ENCODE measurements at regions not wholly inside any gene's neighbourhood (a gene's known extent, or its start where the extent isn't known, plus 50 kb on each side); places are given as distances from the start of the nearest gene placed in this dataset.

DNA sequence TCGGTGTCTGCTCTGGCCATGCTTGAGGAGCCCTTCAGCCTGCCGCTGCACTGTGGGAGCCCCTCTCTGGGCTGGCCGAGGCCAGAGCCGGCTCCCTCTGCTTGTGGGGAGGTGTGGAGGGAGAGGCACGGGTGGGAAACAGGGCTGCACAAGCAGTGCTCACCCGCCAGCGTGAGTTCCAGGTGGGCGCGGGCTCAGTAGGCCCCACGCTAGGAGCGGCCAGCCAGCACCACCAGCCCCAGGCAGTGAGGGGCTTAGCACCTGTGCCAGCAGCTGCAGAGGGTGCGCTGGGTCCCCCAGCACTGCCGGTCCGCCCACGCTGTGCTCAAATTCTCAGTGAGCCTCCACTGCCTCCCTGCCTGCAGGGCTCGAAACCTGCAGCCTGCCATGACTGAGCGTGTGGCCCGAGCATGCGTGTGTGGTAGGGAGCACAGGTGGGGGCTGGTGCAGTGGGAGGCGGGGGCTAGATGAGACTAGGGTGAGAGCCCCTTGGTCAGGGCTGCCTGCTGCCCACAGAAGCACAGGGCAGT is 223.0 kb downstream of the ZNF248 start:
- no peak overlapping the region for H3K4me3 ChIP-seq (ENCODE audit: low read length)
- no peaks in the 10 kb centered on the region for H3K27me3 ChIP-seq (ENCODE audit: control insufficient read depth, insufficient read depth, low read length)
- H3K4me2 ChIP-seq (ENCODE audit: low read length): no peak overlapping the region
- no peaks in the 10 kb centered on the region for H3K4me1 ChIP-seq (ENCODE audit: control insufficient read depth, insufficient read depth, low read length)
- H3K36me3 ChIP-seq (ENCODE audit: insufficient read depth, low read length): no peaks in the 10 kb centered on the region
- H3K9me3 ChIP-seq (replicated peaks; ENCODE audit: low read length): peaks cover 4% of the 10 kb centered on the region
- no peak overlapping the region for H3K9ac ChIP-seq (ENCODE audit: low read depth, low read length)

DNA sequence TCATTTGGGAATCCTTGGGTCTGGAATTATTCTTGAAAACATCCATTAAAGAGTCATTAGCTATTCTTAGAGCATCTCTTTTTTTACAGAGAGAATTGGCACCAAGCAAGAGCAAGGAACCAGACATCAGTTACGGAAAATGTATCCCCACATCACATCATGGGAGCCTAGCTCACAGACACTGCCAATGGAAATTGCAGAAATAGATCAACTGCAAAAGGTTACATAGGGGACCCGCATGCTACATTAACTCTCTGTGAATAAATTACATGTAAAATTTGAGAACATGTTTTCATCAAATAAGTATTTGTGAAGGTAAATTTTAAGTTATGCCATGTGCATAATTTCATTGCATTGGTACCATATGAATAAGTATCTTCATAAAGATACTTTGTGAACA is 224.8 kb downstream of the ZNF248 start:
- H3K4me3 ChIP-seq (ENCODE audit: low read length): no peak overlapping the region
- H3K36me3 ChIP-seq (ENCODE audit: insufficient read depth, low read length): no peaks in the 10 kb centered on the region
- H3K4me2 ChIP-seq (ENCODE audit: low read length): no peak overlapping the region
- no peaks in the 10 kb centered on the region for H3K27me3 ChIP-seq (ENCODE audit: control insufficient read depth, insufficient read depth, low read length)
- H3K4me1 ChIP-seq (ENCODE audit: control insufficient read depth, insufficient read depth, low read length): no peaks in the 10 kb centered on the region
- no peaks in the 10 kb centered on the region for H3K9me3 ChIP-seq (replicated peaks; ENCODE audit: low read length)
- H3K9ac ChIP-seq (ENCODE audit: low read depth, low read length): no peak overlapping the region

DNA sequence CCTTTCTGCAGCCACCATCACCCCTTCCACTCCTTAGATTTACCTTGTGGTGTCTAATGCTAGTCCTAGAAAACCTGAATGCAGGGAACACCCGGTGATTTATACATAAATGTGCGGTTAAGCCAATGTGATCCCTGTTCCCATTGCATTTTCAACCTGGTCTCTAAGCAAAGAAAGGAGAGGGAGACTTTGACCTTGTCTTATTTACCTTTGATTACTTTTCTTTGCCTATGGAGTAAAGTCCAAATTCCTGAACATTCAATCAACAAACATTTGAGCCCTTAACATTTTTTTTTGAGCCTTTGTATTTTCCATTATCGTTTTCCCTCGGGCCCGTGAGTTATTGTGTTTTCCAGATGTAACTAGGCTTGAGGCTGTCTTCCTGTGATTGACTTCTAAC is 233.9 kb downstream of the ZNF248 start:
- no peak overlapping the region for H3K4me3 ChIP-seq (ENCODE audit: low read length)
- no peaks in the 10 kb centered on the region for H3K9me3 ChIP-seq (replicated peaks; ENCODE audit: low read length)
- no peaks in the 10 kb centered on the region for H3K4me1 ChIP-seq (ENCODE audit: control insufficient read depth, insufficient read depth, low read length)
- H3K36me3 ChIP-seq (ENCODE audit: insufficient read depth, low read length): no peaks in the 10 kb centered on the region
- H3K27me3 ChIP-seq (ENCODE audit: control insufficient read depth, insufficient read depth, low read length): no peaks in the 10 kb centered on the region
- H3K9ac ChIP-seq (ENCODE audit: low read depth, low read length): no peak overlapping the region
- no peak overlapping the region for H3K4me2 ChIP-seq (ENCODE audit: low read length)

DNA sequence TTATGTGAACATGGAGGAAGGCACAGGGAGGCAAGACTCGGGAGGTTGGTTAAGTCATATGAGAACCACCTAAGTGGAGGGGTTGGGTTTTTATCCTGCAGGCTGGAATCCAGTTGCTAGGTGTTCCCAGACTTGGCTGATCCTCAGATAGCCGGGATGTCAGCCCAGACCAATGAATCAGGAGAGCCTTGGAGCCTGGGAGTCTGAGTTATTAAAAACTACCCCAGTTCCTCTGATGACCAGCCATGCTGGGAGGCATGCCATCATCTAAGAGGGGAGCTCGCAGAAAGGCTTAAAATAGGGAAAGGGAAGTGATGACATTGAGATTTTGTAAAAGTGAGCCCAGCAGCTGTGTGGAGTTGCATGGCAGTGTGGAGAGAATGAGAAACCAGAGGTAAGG is 238.1 kb downstream of the ZNF248 start:
- Histone ChIP-seq H3K9me3 (replicated peaks; ENCODE audit: low read length) (no peaks in the 10 kb centered on the region), H3K36me3 (ENCODE audit: insufficient read depth, low read length) (no peaks in the 10 kb centered on the region), H3K27me3 (ENCODE audit: control insufficient read depth, insufficient read depth, low read length) (no peaks in the 10 kb centered on the region), H3K9ac (ENCODE audit: low read depth, low read length) (no peak overlapping the region), H3K4me2 (ENCODE audit: low read length) (no peak overlapping the region), H3K4me1 (ENCODE audit: control insufficient read depth, insufficient read depth, low read length) (no peaks in the 10 kb centered on the region), H3K4me3 (ENCODE audit: low read length) (no peak overlapping the region)

DNA sequence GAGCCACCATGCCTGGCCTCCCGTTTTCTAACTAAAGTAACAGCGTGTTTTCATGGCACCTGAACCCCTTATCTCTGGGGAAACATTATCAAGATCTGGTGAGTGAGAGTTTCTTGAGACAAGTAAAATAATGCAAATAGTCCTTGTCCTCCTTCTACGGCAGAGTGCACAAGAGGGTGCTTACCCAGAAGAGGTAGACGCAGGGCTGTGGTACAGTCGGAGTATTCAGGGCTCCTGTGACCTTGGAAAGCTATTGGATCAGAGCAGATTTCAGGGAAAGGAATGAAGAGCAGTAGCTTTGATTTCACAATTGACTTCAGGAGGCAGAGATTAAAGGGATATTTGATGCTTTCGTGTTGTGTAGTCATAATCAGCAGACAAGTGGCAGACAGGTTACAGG is 269.1 kb downstream of the ZNF248 start:
- Histone ChIP-seq H3K9me3 (replicated peaks; ENCODE audit: low read length) (no peaks in the 10 kb centered on the region), H3K4me2 (ENCODE audit: low read length) (no peak overlapping the region), H3K4me3 (ENCODE audit: low read length) (no peak overlapping the region), H3K9ac (ENCODE audit: low read depth, low read length) (no peak overlapping the region), H3K36me3 (ENCODE audit: insufficient read depth, low read length) (no peaks in the 10 kb centered on the region), H3K4me1 (ENCODE audit: control insufficient read depth, insufficient read depth, low read length) (no peaks in the 10 kb centered on the region), H3K27me3 (ENCODE audit: control insufficient read depth, insufficient read depth, low read length) (no peaks in the 10 kb centered on the region)

DNA sequence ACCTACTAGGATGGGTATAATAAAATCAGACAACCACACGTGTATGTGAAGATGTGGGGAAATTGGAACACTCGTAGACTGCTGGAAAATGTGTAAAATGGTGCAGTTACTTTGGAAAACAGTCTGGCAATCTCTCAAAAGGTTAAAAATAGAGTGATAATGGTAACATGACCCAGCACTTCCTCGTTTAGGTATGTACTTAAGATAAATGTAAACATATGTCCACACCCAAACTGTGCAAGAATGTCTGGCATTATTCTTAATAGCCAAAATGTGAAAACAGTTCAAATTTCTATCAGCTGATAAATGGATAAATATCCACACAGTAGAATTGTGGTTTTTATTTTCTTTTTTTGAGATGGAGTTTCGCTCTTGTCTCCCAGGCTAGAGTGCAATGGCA is 272.8 kb downstream of the ZNF248 start:
- Histone ChIP-seq H3K36me3 (ENCODE audit: insufficient read depth, low read length) (no peaks in the 10 kb centered on the region), H3K4me1 (ENCODE audit: control insufficient read depth, insufficient read depth, low read length) (no peaks in the 10 kb centered on the region), H3K9ac (ENCODE audit: low read depth, low read length) (no peak overlapping the region), H3K4me2 (ENCODE audit: low read length) (no peak overlapping the region), H3K4me3 (ENCODE audit: low read length) (no peak overlapping the region), H3K9me3 (replicated peaks; ENCODE audit: low read length) (no peaks in the 10 kb centered on the region), H3K27me3 (ENCODE audit: control insufficient read depth, insufficient read depth, low read length) (no peaks in the 10 kb centered on the region)

DNA sequence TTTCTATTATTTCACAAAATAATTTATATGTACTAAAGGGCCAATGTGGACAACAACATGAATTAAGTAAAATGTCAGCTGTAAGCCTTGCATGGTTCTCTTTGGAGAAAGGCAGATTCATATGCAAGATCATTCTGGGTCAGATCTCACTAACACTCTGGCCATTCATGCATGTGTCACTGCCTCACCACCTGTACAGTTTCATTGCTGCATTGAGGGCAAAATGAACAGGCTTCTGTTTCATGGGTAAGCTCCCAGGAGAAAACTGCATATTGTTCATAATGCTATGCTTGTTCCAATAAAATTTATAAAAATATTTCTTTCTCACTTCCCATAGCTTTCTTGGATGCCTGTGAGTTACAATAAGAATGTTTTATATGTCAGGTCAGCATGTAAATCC is 275.2 kb downstream of the ZNF248 start:
- no peaks in the 10 kb centered on the region for H3K36me3 ChIP-seq (ENCODE audit: insufficient read depth, low read length)
- H3K9me3 ChIP-seq (replicated peaks; ENCODE audit: low read length): no peaks in the 10 kb centered on the region
- H3K27me3 ChIP-seq (ENCODE audit: control insufficient read depth, insufficient read depth, low read length): no peaks in the 10 kb centered on the region
- no peaks in the 10 kb centered on the region for H3K4me1 ChIP-seq (ENCODE audit: control insufficient read depth, insufficient read depth, low read length)
- no peak overlapping the region for H3K4me2 ChIP-seq (ENCODE audit: low read length)
- H3K4me3 ChIP-seq (ENCODE audit: low read length): no peak overlapping the region
- H3K9ac ChIP-seq (ENCODE audit: low read depth, low read length): no peak overlapping the region

DNA sequence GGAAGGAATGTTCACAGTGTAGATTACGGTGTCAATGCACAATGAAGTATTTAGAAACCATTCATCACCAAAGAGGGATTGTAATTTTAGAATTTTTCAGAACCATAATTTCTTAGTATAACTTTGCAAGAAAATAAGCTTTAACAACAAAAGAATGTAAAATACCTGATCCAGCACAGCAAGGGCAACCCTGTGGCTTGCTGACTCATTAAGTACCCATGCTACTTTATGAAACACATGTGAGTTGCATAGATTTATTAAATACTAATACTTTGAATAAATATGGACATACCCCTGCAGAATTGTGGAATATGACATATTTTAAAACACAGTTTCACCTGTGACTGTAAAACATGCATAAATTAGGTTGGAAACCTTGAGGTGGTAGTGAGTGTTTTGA is 281.3 kb downstream of the ZNF248 start:
- no peaks in the 10 kb centered on the region for H3K27me3 ChIP-seq (ENCODE audit: control insufficient read depth, insufficient read depth, low read length)
- no peak overlapping the region for H3K4me3 ChIP-seq (ENCODE audit: low read length)
- H3K4me1 ChIP-seq (ENCODE audit: control insufficient read depth, insufficient read depth, low read length): peaks cover 3% of the 10 kb centered on the region
- no peaks in the 10 kb centered on the region for H3K36me3 ChIP-seq (ENCODE audit: insufficient read depth, low read length)
- H3K4me2 ChIP-seq (ENCODE audit: low read length): no peak overlapping the region
- no peak overlapping the region for H3K9ac ChIP-seq (ENCODE audit: low read depth, low read length)
- no peaks in the 10 kb centered on the region for H3K9me3 ChIP-seq (replicated peaks; ENCODE audit: low read length)

DNA sequence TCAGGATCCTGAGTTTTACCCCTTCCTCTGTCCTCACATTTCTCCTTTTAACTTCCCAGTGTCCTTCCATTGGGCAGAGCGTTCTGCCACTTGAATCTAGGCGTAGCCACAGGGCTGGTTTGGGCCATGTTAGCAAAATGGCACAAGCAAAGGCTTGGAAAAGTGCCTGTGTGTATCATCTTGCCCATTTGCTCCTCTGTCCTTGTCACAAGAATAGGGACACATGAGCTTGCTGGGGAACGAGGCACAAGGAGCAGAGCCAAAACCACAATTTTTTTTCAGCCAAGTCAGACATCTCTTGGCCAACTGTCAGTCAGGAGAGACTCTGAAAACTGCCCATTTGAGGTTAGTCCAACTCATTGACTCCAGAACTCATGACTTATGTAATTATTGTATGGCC is 285.2 kb downstream of the ZNF248 start:
- Histone ChIP-seq H3K9ac (ENCODE audit: low read depth, low read length) (no peak overlapping the region), H3K9me3 (replicated peaks; ENCODE audit: low read length) (no peaks in the 10 kb centered on the region), H3K4me3 (ENCODE audit: low read length) (no peak overlapping the region), H3K4me1 (ENCODE audit: control insufficient read depth, insufficient read depth, low read length) (peaks cover 3% of the 10 kb centered on the region), H3K4me2 (ENCODE audit: low read length) (no peak overlapping the region), H3K36me3 (ENCODE audit: insufficient read depth, low read length) (no peaks in the 10 kb centered on the region), H3K27me3 (ENCODE audit: control insufficient read depth, insufficient read depth, low read length) (no peaks in the 10 kb centered on the region)

DNA sequence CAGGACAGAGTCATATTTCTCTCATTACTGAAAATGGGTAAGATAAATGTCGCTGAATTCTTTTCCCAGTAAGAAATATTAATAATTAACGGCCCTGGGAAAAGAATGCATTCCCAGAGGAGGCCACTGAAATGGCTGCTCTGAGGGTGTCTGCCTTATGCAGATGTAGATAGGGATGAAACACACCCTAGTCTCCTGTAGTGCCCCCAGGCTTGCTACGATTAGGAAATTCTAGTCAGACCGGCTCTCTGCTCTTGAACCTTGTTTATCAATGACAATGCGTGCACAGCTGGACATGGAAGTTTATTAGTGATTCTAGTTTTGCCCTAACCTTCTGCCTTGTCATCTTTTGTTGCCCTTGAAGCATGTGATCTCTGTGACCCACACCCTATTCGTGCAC is 291.1 kb downstream of the ZNF248 start:
- Histone ChIP-seq H3K27me3 (ENCODE audit: control insufficient read depth, insufficient read depth, low read length) (no peaks in the 10 kb centered on the region), H3K36me3 (ENCODE audit: insufficient read depth, low read length) (no peaks in the 10 kb centered on the region), H3K4me1 (ENCODE audit: control insufficient read depth, insufficient read depth, low read length) (no peaks in the 10 kb centered on the region), H3K4me3 (ENCODE audit: low read length) (no peak overlapping the region), H3K9ac (ENCODE audit: low read depth, low read length) (no peak overlapping the region), H3K9me3 (replicated peaks; ENCODE audit: low read length) (no peaks in the 10 kb centered on the region), H3K4me2 (ENCODE audit: low read length) (no peak overlapping the region)

DNA sequence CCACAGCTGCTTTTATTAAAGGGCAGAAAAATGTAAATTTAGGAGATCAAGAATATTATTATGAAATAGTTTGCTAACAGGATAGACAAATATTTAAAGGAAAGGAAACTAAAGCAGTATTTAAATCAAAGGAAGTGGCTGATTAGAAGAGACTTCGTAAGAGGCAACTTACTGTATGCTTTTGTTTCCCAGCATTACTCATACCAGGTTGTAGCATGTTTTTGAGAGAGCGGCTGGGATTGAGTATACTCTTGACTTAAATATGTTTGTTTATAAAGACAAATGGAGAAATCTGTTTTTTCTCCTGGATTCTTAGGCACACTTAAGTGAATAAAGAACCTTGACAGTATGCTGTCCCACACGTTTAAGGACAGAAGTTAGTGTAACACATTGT is 293.7 kb downstream of the ZNF248 start:
- H3K4me2 ChIP-seq (ENCODE audit: low read length): no peak overlapping the region
- H3K4me3 ChIP-seq (ENCODE audit: low read length): no peak overlapping the region
- H3K9me3 ChIP-seq (replicated peaks; ENCODE audit: low read length): no peaks in the 10 kb centered on the region
- no peaks in the 10 kb centered on the region for H3K27me3 ChIP-seq (ENCODE audit: control insufficient read depth, insufficient read depth, low read length)
- no peaks in the 10 kb centered on the region for H3K36me3 ChIP-seq (ENCODE audit: insufficient read depth, low read length)
- H3K9ac ChIP-seq (ENCODE audit: low read depth, low read length): no peak overlapping the region
- H3K4me1 ChIP-seq (ENCODE audit: control insufficient read depth, insufficient read depth, low read length): no peaks in the 10 kb centered on the region

DNA sequence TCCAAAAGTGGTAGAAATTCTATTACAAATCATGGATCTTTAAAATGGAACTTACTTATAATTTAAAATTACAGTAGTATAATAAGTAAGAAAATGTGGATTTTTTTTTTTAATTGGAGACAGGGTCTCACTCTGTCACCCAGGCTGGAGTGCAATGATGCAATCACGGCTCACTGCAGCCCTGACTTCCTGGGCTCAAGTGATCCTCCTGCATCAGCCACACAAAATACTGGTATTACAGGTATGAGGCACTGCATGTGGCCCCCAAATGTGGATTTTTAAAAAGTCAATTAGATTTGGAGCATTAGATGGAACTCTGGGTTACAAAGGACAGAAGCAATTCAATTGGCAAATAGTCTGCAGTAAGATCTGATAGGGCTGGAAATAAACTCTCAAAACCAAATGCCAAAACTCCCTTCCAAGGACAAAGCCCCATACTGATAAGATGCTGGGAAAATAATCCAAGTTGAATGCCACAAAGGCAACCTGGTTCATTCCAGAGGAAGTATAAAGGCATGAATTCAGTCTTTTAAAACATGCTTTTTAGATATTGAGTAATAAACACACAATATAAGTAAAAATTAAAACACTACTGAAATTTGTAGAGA is 294.2 kb downstream of the ZNF248 start:
- Histone ChIP-seq H3K4me1 (ENCODE audit: control insufficient read depth, insufficient read depth, low read length) (no peaks in the 10 kb centered on the region), H3K9ac (ENCODE audit: low read depth, low read length) (no peak overlapping the region), H3K27me3 (ENCODE audit: control insufficient read depth, insufficient read depth, low read length) (no peaks in the 10 kb centered on the region), H3K9me3 (replicated peaks; ENCODE audit: low read length) (no peaks in the 10 kb centered on the region), H3K36me3 (ENCODE audit: insufficient read depth, low read length) (no peaks in the 10 kb centered on the region), H3K4me3 (ENCODE audit: low read length) (no peak overlapping the region), H3K4me2 (ENCODE audit: low read length) (no peak overlapping the region)
